IMR-90 (cell line): ENCODE measurements at regions not wholly inside any gene's neighbourhood (a gene's known extent, or its start where the extent isn't known, plus 50 kb on each side); places are given as distances from the start of the nearest gene placed in this dataset.

Source experiments
- ATAC-seq: fragments of 200-7000 bp; cut with Tn5 transposase; 2 replicates; pipeline ENCODE4 v1.9.1; 2020; ENCODE audit warnings: low read depth, mild to moderate bottlenecking, moderate library complexity
- BruUV-seq: library from RNA; stranded (reverse); fragments of 400-500 nt; replicated peaks from 2 replicates; lab custom pipeline; 2021; lab: Mats Ljungman, UMichigan
- CTCF ChIA-PET: fragments of 300-600 bp; formaldehyde crosslinking; extraction: SDS; loops from one replicate; lab custom pipeline; 2021; ENCODE audit warnings: antibody characterized with exemption; lab: Yijun Ruan, JAX
- POLR2A ChIA-PET: fragments of 300-600 bp; sonication (Branson Sonifier 250); formaldehyde crosslinking; loops from one replicate; lab custom pipeline; 2022; ENCODE audit warnings: antibody characterized with exemption; ENCODE audit not compliant: unreplicated experiment; lab: Charles Lee
- DNase-seq: peaks from one replicate; pipeline ENCODE4 v3.0.0; 2013
- H2AFZ ChIP-seq: replicated peaks from 2 replicates; pipeline ENCODE3; 2013; ENCODE audit warnings: low read length, mild to moderate bottlenecking; ENCODE audit not compliant: poor library complexity
- H2AK5ac ChIP-seq: 2 replicates; pipeline ENCODE4 v1.6.1; 2013; ENCODE audit warnings: low read depth, low read length, inconsistent platforms
- H2AK9ac ChIP-seq: replicated peaks from 2 replicates; pipeline ENCODE3; 2013; ENCODE audit warnings: mild to moderate bottlenecking, low read depth, low read length, moderate library complexity; ENCODE audit not compliant: poor library complexity
- H2BK120ac ChIP-seq: 2 replicates; pipeline ENCODE4 v1.6.1; 2013; ENCODE audit warnings: low read depth, low read length, inconsistent platforms
- H2BK15ac ChIP-seq: 3 replicates; pipeline ENCODE4 v1.6.1; 2013; ENCODE audit warnings: low read depth, low read length, inconsistent platforms
- H2BK20ac ChIP-seq: 2 replicates; pipeline ENCODE4 v1.6.1; 2013; ENCODE audit warnings: low read depth, mild to moderate bottlenecking, inconsistent platforms, low read length, moderate library complexity
- H2BK5ac ChIP-seq: 2 replicates; pipeline ENCODE4 v1.6.1; 2013; ENCODE audit warnings: mild to moderate bottlenecking, low read depth, low read length, inconsistent platforms; ENCODE audit not compliant: poor library complexity, severe bottlenecking
- H3K14ac ChIP-seq: replicated peaks from 2 replicates; pipeline ENCODE4 v1.6.1; 2013; ENCODE audit warnings: low read depth, low read length, inconsistent platforms
- H3K18ac ChIP-seq: 2 replicates; pipeline ENCODE4 v1.6.1; 2013; ENCODE audit warnings: low read depth, low read length, control low read depth
- H3K23ac ChIP-seq: 2 replicates; pipeline ENCODE4 v1.6.1; 2013; ENCODE audit warnings: low read depth, low read length, inconsistent platforms
- H3K27ac ChIP-seq: 2 replicates; pipeline ENCODE4 v1.5.1; 2013; ENCODE audit warnings: mild to moderate bottlenecking, control low read depth, low read length; ENCODE audit not compliant: insufficient read depth
- H3K27me3 ChIP-seq: 2 replicates; pipeline ENCODE4 v1.6.1; 2013; ENCODE audit warnings: low read length; ENCODE audit not compliant: control insufficient read depth, insufficient read depth
- H3K36me3 ChIP-seq: 2 replicates; pipeline ENCODE4 v1.6.1; 2013; ENCODE audit warnings: low read length, mixed read lengths; ENCODE audit not compliant: control insufficient read depth, insufficient read depth
- H3K4ac ChIP-seq: 2 replicates; pipeline ENCODE4 v1.6.1; 2013; ENCODE audit warnings: low read depth, low read length, inconsistent platforms
- H3K4me1 ChIP-seq: 2 replicates; pipeline ENCODE4 v1.6.1; 2013; ENCODE audit warnings: low read length, mixed read lengths; ENCODE audit not compliant: control insufficient read depth, insufficient read depth
- H3K4me2 ChIP-seq: 2 replicates; pipeline ENCODE4 v1.6.1; 2013; ENCODE audit warnings: low read depth, mild to moderate bottlenecking, control low read depth, low read length, moderate library complexity
- H3K4me3 ChIP-seq: 2 replicates; pipeline ENCODE4 v1.5.1; 2013; ENCODE audit warnings: low read depth, mild to moderate bottlenecking, control low read depth, low read length, moderate library complexity; ENCODE audit not compliant: insufficient read depth
- H3K56ac ChIP-seq: 2 replicates; pipeline ENCODE4 v1.6.1; 2013; ENCODE audit warnings: low read length, inconsistent platforms; ENCODE audit not compliant: insufficient read depth; ENCODE audit errors: extremely low read depth
- H3K79me1 ChIP-seq, 2 experiments: 2 replicates each; pipeline ENCODE4 v1.6.1; 2013; ENCODE audit warnings: low read length in 2 of 2, inconsistent platforms in 1 of 2, low read depth in 1 of 2
- H3K9ac ChIP-seq: 2 replicates; pipeline ENCODE4 v1.6.1; 2013; ENCODE audit warnings: low read depth, low read length, control low read depth
- H3K9me1 ChIP-seq: 2 replicates; pipeline ENCODE4 v1.6.1; 2013; ENCODE audit warnings: low read length, inconsistent platforms; ENCODE audit not compliant: insufficient read depth
- H3K9me3 ChIP-seq: 2 replicates; pipeline ENCODE4 v1.6.1; 2013; ENCODE audit warnings: low read length; ENCODE audit not compliant: control insufficient read depth, insufficient read depth
- H4K20me1 ChIP-seq: 2 replicates; pipeline ENCODE4 v1.6.1; 2013; ENCODE audit warnings: low read length, inconsistent platforms; ENCODE audit not compliant: insufficient read depth
- H4K5ac ChIP-seq: 2 replicates; pipeline ENCODE4 v1.6.1; 2013; ENCODE audit warnings: mild to moderate bottlenecking, low read depth, low read length, control low read depth
- H4K8ac ChIP-seq, 2 experiments: 2 replicates each; pipeline ENCODE4 v1.6.1; 2013; ENCODE audit warnings: low read depth in 2 of 2, low read length in 2 of 2, control low read depth in 1 of 2, inconsistent platforms in 1 of 2
- H4K91ac ChIP-seq: 2 replicates; pipeline ENCODE4 v1.6.1; 2013; ENCODE audit warnings: low read depth, low read length, inconsistent platforms; ENCODE audit not compliant: insufficient read depth
- BHLHE40 ChIP-seq: fragments of 150-350 bp; IDR thresholded peaks from 2 replicates; pipeline ENCODE4 v1.6.1; 2016; ENCODE audit warnings: mild to moderate bottlenecking, low read depth, low read length
- CEBPB ChIP-seq: IDR thresholded peaks from 2 replicates; pipeline ENCODE4 v1.6.1; 2012; ENCODE audit warnings: low read depth, low read length, improper control_type of control experiment
- CHD1 ChIP-seq: IDR thresholded peaks from 2 replicates; pipeline ENCODE4 v1.6.1; 2012; ENCODE audit warnings: low read depth, low read length, improper control_type of control experiment
- FOS ChIP-seq: fragments of 150-350 bp; IDR thresholded peaks from 2 replicates; pipeline ENCODE4 v1.6.1; 2016; ENCODE audit warnings: low read depth, low read length
- MAFK ChIP-seq: IDR thresholded peaks from 2 replicates; pipeline ENCODE4 v1.6.1; 2012; ENCODE audit warnings: low read depth, low read length, improper control_type of control experiment
- MAZ ChIP-seq: IDR thresholded peaks from 2 replicates; pipeline ENCODE4 v1.6.1; 2012; ENCODE audit warnings: low read depth, mild to moderate bottlenecking, low read length, improper control_type of control experiment, moderate library complexity, borderline replicate concordance
- MXI1 ChIP-seq: IDR thresholded peaks from 2 replicates; pipeline ENCODE4 v1.6.1; 2012; ENCODE audit warnings: low read depth, mild to moderate bottlenecking, low read length, moderate library complexity, borderline replicate concordance
- NFE2L2 ChIP-seq: fragments of 150-350 bp; IDR thresholded peaks from 2 replicates; pipeline ENCODE4 v1.6.1; 2016; ENCODE audit warnings: low read depth, mild to moderate bottlenecking, low read length
- POLR2A ChIP-seq: IDR thresholded peaks from 2 replicates; pipeline ENCODE4 v1.6.1; 2012; ENCODE audit warnings: mild to moderate bottlenecking, low read depth, low read length
- RAD21 ChIP-seq: IDR thresholded peaks from 2 replicates; pipeline ENCODE4 v1.6.1; 2012; ENCODE audit warnings: low read length, improper control_type of control experiment
- RCOR1 ChIP-seq: IDR thresholded peaks from 2 replicates; pipeline ENCODE4 v1.6.1; 2012; ENCODE audit warnings: mild to moderate bottlenecking, low read length, improper control_type of control experiment; ENCODE audit not compliant: insufficient replicate concordance
- RFX5 ChIP-seq: IDR thresholded peaks from 2 replicates; pipeline ENCODE4 v1.8.0; 2012; ENCODE audit warnings: low read depth, mild to moderate bottlenecking, low read length, moderate library complexity
- SMC3 ChIP-seq: fragments of 150-350 bp; IDR thresholded peaks from 2 replicates; pipeline ENCODE4 v1.6.1; 2016; ENCODE audit warnings: low read depth, mild to moderate bottlenecking, antibody characterized with exemption, low read length, moderate library complexity
- WGBS, 2 experiments: methylation state at CpG; one replicate each; pipeline versions ENCODE4 v1.1.5 to v1.1.7; 2013; ENCODE audit warnings: missing lambda C conversion rate in 2 of 2; ENCODE audit not compliant: insufficient read length in 1 of 2; ENCODE audit errors: extremely low coverage in 2 of 2; 5-methylcytosine and 5-hydroxymethylcytosine counted together
- dilution Hi-C: fragments of 300-500 bp; cut with HindIII; formaldehyde crosslinking; loops from one replicate; pipeline ENCODE4 v1.14.3; 2018; ENCODE audit warnings: low sequenced_read_pairs; ENCODE audit not compliant: unreplicated experiment
- in situ Hi-C: fragments of 300-500 bp; cut with MboI; formaldehyde crosslinking; loops from 3 replicates; pipeline ENCODE4 v1.14.3; 2019; ENCODE audit warnings: low sequenced_read_pairs, inconsistent platforms, mixed read lengths
- intact Hi-C: fragments of 100-400 bp; cut with micrococcal nuclease; formaldehyde crosslinking; loops from 2 replicates; pipeline ENCODE4 v1.10.0; 2022
- TF ChIP-seq, protein P1 (sequence below): fragments of 150-350 bp; IDR thresholded peaks from 2 replicates; pipeline ENCODE4 v1.6.1; 2016; ENCODE audit warnings: low read depth, mild to moderate bottlenecking, low read length, moderate library complexity, borderline replicate concordance
- TF ChIP-seq, protein P2 (sequence below): fragments of 150-350 bp; IDR thresholded peaks from 2 replicates; pipeline ENCODE4 v1.6.1; 2017; ENCODE audit warnings: mild to moderate bottlenecking, antibody characterized with exemption, low read length, low read depth
- TF ChIP-seq, protein P3 (sequence below): conservative IDR thresholded peaks from 2 replicates; pipeline ENCODE4 v1.5.1; 2012; ENCODE audit warnings: mild to moderate bottlenecking, low read depth, low read length, improper control_type of control experiment

DNA sequence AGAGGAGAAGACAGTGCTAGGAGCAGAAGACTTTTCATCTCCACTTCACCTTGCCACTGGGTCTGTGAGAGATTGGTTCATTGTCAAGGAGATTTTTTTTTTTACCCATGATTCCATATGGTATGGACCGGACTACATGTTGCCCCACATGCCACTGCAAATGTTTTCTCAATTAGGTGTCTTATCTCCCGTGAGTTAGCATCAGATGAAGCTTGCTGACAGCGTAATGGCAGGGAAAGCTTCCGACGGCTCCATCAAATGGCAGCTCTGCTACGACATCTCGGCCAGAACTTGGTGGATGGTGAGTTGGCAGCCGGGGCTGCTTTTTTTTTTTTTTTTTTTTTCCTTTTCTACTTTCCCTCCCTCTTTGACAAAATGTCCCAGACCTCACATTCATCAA lies 217.2 kb upstream of the NFIA start:
- no peaks in the 10 kb centered on the region for H4K20me1 ChIP-seq
- no peaks in the 10 kb centered on the region for H3K27me3 ChIP-seq
- no peak overlapping the region for H3K4me3 ChIP-seq
- no peak for TF ChIP-seq BHLHE40
- TF ChIP-seq, protein P1, sequence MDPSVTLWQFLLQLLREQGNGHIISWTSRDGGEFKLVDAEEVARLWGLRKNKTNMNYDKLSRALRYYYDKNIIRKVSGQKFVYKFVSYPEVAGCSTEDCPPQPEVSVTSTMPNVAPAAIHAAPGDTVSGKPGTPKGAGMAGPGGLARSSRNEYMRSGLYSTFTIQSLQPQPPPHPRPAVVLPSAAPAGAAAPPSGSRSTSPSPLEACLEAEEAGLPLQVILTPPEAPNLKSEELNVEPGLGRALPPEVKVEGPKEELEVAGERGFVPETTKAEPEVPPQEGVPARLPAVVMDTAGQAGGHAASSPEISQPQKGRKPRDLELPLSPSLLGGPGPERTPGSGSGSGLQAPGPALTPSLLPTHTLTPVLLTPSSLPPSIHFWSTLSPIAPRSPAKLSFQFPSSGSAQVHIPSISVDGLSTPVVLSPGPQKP = no peak
- no peak for TF ChIP-seq MAZ
- TF ChIP-seq CHD1 = no peak
- TF ChIP-seq MAFK = no peak
- no peak for TF ChIP-seq RCOR1
- no peak for TF ChIP-seq FOS
- TF ChIP-seq RFX5 = no peak
- no peak for TF ChIP-seq NFE2L2
- TF ChIP-seq, protein P2, sequence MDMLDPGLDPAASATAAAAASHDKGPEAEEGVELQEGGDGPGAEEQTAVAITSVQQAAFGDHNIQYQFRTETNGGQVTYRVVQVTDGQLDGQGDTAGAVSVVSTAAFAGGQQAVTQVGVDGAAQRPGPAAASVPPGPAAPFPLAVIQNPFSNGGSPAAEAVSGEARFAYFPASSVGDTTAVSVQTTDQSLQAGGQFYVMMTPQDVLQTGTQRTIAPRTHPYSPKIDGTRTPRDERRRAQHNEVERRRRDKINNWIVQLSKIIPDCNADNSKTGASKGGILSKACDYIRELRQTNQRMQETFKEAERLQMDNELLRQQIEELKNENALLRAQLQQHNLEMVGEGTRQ = no peak
- TF ChIP-seq, protein P3, sequence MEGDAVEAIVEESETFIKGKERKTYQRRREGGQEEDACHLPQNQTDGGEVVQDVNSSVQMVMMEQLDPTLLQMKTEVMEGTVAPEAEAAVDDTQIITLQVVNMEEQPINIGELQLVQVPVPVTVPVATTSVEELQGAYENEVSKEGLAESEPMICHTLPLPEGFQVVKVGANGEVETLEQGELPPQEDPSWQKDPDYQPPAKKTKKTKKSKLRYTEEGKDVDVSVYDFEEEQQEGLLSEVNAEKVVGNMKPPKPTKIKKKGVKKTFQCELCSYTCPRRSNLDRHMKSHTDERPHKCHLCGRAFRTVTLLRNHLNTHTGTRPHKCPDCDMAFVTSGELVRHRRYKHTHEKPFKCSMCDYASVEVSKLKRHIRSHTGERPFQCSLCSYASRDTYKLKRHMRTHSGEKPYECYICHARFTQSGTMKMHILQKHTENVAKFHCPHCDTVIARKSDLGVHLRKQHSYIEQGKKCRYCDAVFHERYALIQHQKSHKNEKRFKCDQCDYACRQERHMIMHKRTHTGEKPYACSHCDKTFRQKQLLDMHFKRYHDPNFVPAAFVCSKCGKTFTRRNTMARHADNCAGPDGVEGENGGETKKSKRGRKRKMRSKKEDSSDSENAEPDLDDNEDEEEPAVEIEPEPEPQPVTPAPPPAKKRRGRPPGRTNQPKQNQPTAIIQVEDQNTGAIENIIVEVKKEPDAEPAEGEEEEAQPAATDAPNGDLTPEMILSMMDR = no peak
- TF ChIP-seq MXI1 = no peak
- TF ChIP-seq CEBPB = no peak
- no peak for TF ChIP-seq RAD21
- no peak for TF ChIP-seq SMC3
- no peak for TF ChIP-seq POLR2A
- H3K9me1 ChIP-seq = no peaks in the 10 kb centered on the region
- no peak overlapping the region for H3K27ac ChIP-seq
- dilution Hi-C loops (no loop called here), intact Hi-C loops (no loop called here), in situ Hi-C loops (loop anchor here (25.0 kb wide), 1 partner anchor 997 kb away; no protein-coding TSS in a partner anchor)
- no peaks in the 10 kb centered on the region for H3K4me1 ChIP-seq
- no peak overlapping the region for H2BK5ac ChIP-seq
- no peaks in the 10 kb centered on the region for H3K79me1 ChIP-seq
- H2BK15ac ChIP-seq = no peak overlapping the region
- no peaks in the 10 kb centered on the region for H3K36me3 ChIP-seq
- H3K9ac ChIP-seq = no peak overlapping the region
- POLR2A ChIA-PET = interaction anchor here (0.6 kb wide), 1 partner anchor 894 kb away, joined by 7 read pairs; no protein-coding TSS in a partner anchor
- CTCF ChIA-PET = no interaction called here
- H3K4me2 ChIP-seq = no peak overlapping the region
- WGBS, 2 experiments = no CpG with 5 or more reads among the region's 8 CpGs
- no peaks in the 10 kb centered on the region for H3K9me3 ChIP-seq
- no peak overlapping the region for H4K8ac ChIP-seq
- no peak overlapping the region for H3K4ac ChIP-seq
- no peak overlapping the region for H2BK20ac ChIP-seq
- no peak overlapping the region for H2AK9ac ChIP-seq
- DNase-seq (no peak), ATAC-seq (no peak)
- H3K23ac ChIP-seq = no peak overlapping the region
- no peak overlapping the region for H2AFZ ChIP-seq
- H2BK120ac ChIP-seq = no peak overlapping the region
- H4K91ac ChIP-seq = no peak overlapping the region
- no peak overlapping the region for H3K14ac ChIP-seq
- H4K5ac ChIP-seq = no peak overlapping the region
- H3K18ac ChIP-seq = no peak overlapping the region
- no peak overlapping the region for H2AK5ac ChIP-seq
- BruUV-seq = no TSS peak
- H3K56ac ChIP-seq = no peak overlapping the region
